ENCODE measurements at regions not wholly inside any gene's neighbourhood (a gene's known extent, or its start where the extent isn't known, plus 50 kb on each side); places are given as distances from the start of the nearest gene placed in this dataset.
A peak's percentile ranks its signal among the peaks of the same experiment; 100 is the strongest.
"Not testable (repeated sequence)": the region's sequence is repeated elsewhere in the genome, so short reads cannot be mapped to it uniquely, and the experiment has no call there.

- DNase-seq: no peak
Observed at GRCh38 chr2:168300460-168300859, 53.1 kb upstream of the STK39 start.

- DNase-seq: no peak
Observed at GRCh38 chr2:168304024-168304681, 56.8 kb upstream of the STK39 start.

GRCh38 chr2:168307379-168307778 lies 60.0 kb upstream of the STK39 start:
- no peak for DNase-seq

- no peak for DNase-seq
Observed at GRCh38 chr2:168310580-168310979, 63.2 kb upstream of the STK39 start.

- DNase-seq: no peak
Observed at GRCh38 chr2:168311261-168311910, 64.0 kb upstream of the STK39 start.

- DNase-seq: no peak
Observed at GRCh38 chr2:168312036-168312822, 64.8 kb upstream of the STK39 start.

GRCh38 chr2:168314236-168314635 lies 66.8 kb upstream of the STK39 start:
- DNase-seq: no peak

GRCh38 chr2:168315331-168316072 lies 68.1 kb upstream of the STK39 start:
- DNase-seq: no peak

- no peak for DNase-seq
Observed at GRCh38 chr2:168316073-168316440, 68.7 kb upstream of the STK39 start.

GRCh38 chr2:168317282-168317681 lies 69.9 kb upstream of the STK39 start:
- no peak for DNase-seq

GRCh38 chr2:168320267-168320666 lies 72.9 kb upstream of the STK39 start:
- DNase-seq: no peak

GRCh38 chr2:168322325-168323007 lies 75.1 kb upstream of the STK39 start:
- DNase-seq: no peak

GRCh38 chr2:168323529-168324021 lies 76.2 kb upstream of the STK39 start:
- DNase-seq: no peak

GRCh38 chr2:168326572-168326971 lies 79.2 kb upstream of the STK39 start:
- no peak for DNase-seq

GRCh38 chr2:168327328-168327727 lies 79.9 kb upstream of the STK39 start:
- DNase-seq: no peak

GRCh38 chr2:168328421-168328820 lies 81.0 kb upstream of the STK39 start:
- no peak for DNase-seq

- no peak for DNase-seq
Observed at GRCh38 chr2:168330624-168331423, 83.4 kb upstream of the STK39 start.

GRCh38 chr2:168335254-168335653 lies 87.9 kb upstream of the STK39 start:
- DNase-seq: not testable (repeated sequence)

- DNase-seq: peak; percentile 60
Observed at GRCh38 chr2:168336786-168337388, 89.5 kb upstream of the STK39 start.

GRCh38 chr2:168338292-168338691 lies 90.9 kb upstream of the STK39 start:
- no peak for DNase-seq

- no peak for DNase-seq
Observed at GRCh38 chr2:168338803-168339437, 91.5 kb upstream of the STK39 start.

Data from CD4-positive, alpha-beta T cell treated with Interleukin-12 subunit alpha and Interleukin-12 subunit beta, for 1 hour (primary cell).